AG04449 (cell line): ENCODE measurements at regions not wholly inside any gene's neighbourhood (a gene's known extent, or its start where the extent isn't known, plus 50 kb on each side); places are given as distances from the start of the nearest gene placed in this dataset.
"Not testable (repeated sequence)": the region's sequence is repeated elsewhere in the genome, so short reads cannot be mapped to it uniquely, and the experiment has no call there.

Experiments
- CTCF ChIA-PET: fragments of 350-600 bp; formaldehyde crosslinking; extraction: SDS; loops from one replicate; lab custom pipeline; 2021; ENCODE audit warnings: antibody characterized with exemption; lab: Yijun Ruan, JAX
- POLR2A ChIA-PET: fragments of 400-600, 350-600 bp; formaldehyde crosslinking; extraction: SDS; loops from one replicate; lab custom pipeline; 2020; ENCODE audit warnings: antibody characterized with exemption, inconsistent platforms; lab: Yijun Ruan, JAX
- DNase-seq: peaks from one replicate; pipeline ENCODE4 v3.0.0-alpha.2; 2010; ENCODE audit warnings: low read depth, low spot score
- H3K4me3 ChIP-seq: 2 replicates; pipeline ENCODE4 v1.5.1; 2011; ENCODE audit warnings: low read depth, mild to moderate bottlenecking, control low read depth, low read length
- CTCF ChIP-seq: IDR thresholded peaks from one replicate; pipeline ENCODE4 v1.5.1; 2011; ENCODE audit warnings: mild to moderate bottlenecking, moderate library complexity, low read length, control low read depth, inconsistent platforms; ENCODE audit not compliant: insufficient read depth; ENCODE audit errors: missing control alignments

GRCh38 chr10:27372095-27372494 is 131.5 kb upstream of the ACBD5 start:
- no peak for DNase-seq
- POLR2A ChIA-PET: no interaction called here

GRCh38 chr10:27371375-27371774 is 130.8 kb upstream of the ACBD5 start:
- POLR2A ChIA-PET, DNase-seq, H3K4me3 ChIP-seq: not testable (repeated sequence)
- CTCF ChIA-PET: interaction anchor here (1.0 to 2.1 kb wide), 3 partner anchors 11 to 870 kb away, joined by 3 to 7 read pairs (median 6); no protein-coding TSS in a partner anchor

More at GRCh38 chr10:27372095-27372494, 131.5 kb upstream of the ACBD5 start:
- CTCF ChIA-PET: interaction anchor here (1.4 to 2.1 kb wide), 3 partner anchors 12 to 1010 kb away, joined by 4 to 7 read pairs (median 6); no protein-coding TSS in a partner anchor
- no peak overlapping the region for H3K4me3 ChIP-seq
- no peak for TF ChIP-seq CTCF

- TF ChIP-seq CTCF: no peak
- no peak overlapping the region for H3K4me3 ChIP-seq
- CTCF ChIA-PET: interaction anchor here (0.6 to 1.7 kb wide), 10 partner anchors 9 to 1024 kb away, joined by 3 to 6 read pairs (median 4); no protein-coding TSS in a partner anchor
- no peak for DNase-seq
- POLR2A ChIA-PET: no interaction called here
These were observed 129.3 kb upstream of the ACBD5 start for GRCh38 chr10:27369880-27370279.

- no peak for TF ChIP-seq CTCF
- no peak overlapping the region for H3K4me3 ChIP-seq
- POLR2A ChIA-PET: no interaction called here
- DNase-seq: no peak
- CTCF ChIA-PET: interaction anchor here (1.0 to 1.7 kb wide), 5 partner anchors 8 to 1025 kb away, joined by 3 to 6 read pairs (median 5); no protein-coding TSS in a partner anchor
These were observed 128.1 kb upstream of the ACBD5 start for GRCh38 chr10:27368706-27369105.

- no peak for TF ChIP-seq CTCF
- CTCF ChIA-PET: interaction anchor here (1.0 to 1.6 kb wide), 2 partner anchors 143 to 1027 kb away, joined by 4 to 9 read pairs; no protein-coding TSS in a partner anchor
- H3K4me3 ChIP-seq: no peak overlapping the region
- POLR2A ChIA-PET: no interaction called here
- no peak for DNase-seq
These were observed 126.2 kb upstream of the ACBD5 start for GRCh38 chr10:27366769-27367168.

- no peak for TF ChIP-seq CTCF
- no peak overlapping the region for H3K4me3 ChIP-seq
- ChIA-PET POLR2A (no interaction called here), CTCF (interaction anchor here (1.0 kb wide), 1 partner anchor 140 kb away, joined by 3 read pairs; no protein-coding TSS in a partner anchor)
- DNase-seq: no peak
These were observed 123.4 kb upstream of the ACBD5 start for GRCh38 chr10:27364028-27364427.
